T-helper 17 cell (primary cell): ENCODE measurements at regions not wholly inside any gene's neighbourhood (a gene's known extent, or its start where the extent isn't known, plus 50 kb on each side); places are given as distances from the start of the nearest gene placed in this dataset.

Experiments
- ATAC-seq: fragments of 150-1000 bp; cut with Tn5 transposase; 2 replicates; pipeline ENCODE4 v1.10.0; 2021; ENCODE audit warnings: mild to moderate bottlenecking, moderate library complexity
- DNase-seq, 3 donors: peaks; one replicate each; pipeline versions ENCODE4 v3.0.0 to v3.0.0-alpha.2; 2020 to 2021
- H3K9me3 ChIP-seq: one replicate; pipeline ENCODE4 v1.7.0; 2013; ENCODE audit warnings: low read length, mild to moderate bottlenecking; ENCODE audit not compliant: control insufficient read depth, poor library complexity, severe bottlenecking
- H3K27ac Mint-ChIP-seq: one replicate; pipeline ENCODE4 v1.8.0; 2022; ENCODE audit warnings: mild to moderate bottlenecking, moderate library complexity, mixed read lengths
- H3K27me3 Mint-ChIP-seq: one replicate; pipeline ENCODE4 v1.8.0; 2022; ENCODE audit warnings: mixed read lengths
- H3K36me3 Mint-ChIP-seq: one replicate; pipeline ENCODE4 v1.8.0; 2022; ENCODE audit warnings: low read depth, mixed read lengths
- H3K4me1 Mint-ChIP-seq: one replicate; pipeline ENCODE4 v1.8.0; 2022; ENCODE audit warnings: mild to moderate bottlenecking, mixed read lengths
- H3K4me3 Mint-ChIP-seq: one replicate; pipeline ENCODE4 v1.8.0; 2022; ENCODE audit warnings: mild to moderate bottlenecking, moderate library complexity, mixed read lengths

GRCh38 chr3:24736701-24737100 lies 242.1 kb upstream of the THRB start:
- Mint-ChIP-seq H3K27me3 (no peaks in the 10 kb centered on the region), H3K4me1 (no peaks in the 10 kb centered on the region), H3K27ac (no peak overlapping the region), H3K36me3 (no peaks in the 10 kb centered on the region), H3K4me3 (no peak overlapping the region)
- no peaks in the 10 kb centered on the region for H3K9me3 ChIP-seq
- no peak for DNase-seq
- no peak for ATAC-seq

- Mint-ChIP-seq H3K4me1 (no peaks in the 10 kb centered on the region), H3K36me3 (no peaks in the 10 kb centered on the region), H3K27ac (no peak overlapping the region), H3K4me3 (no peak overlapping the region), H3K27me3 (no peaks in the 10 kb centered on the region)
- no peak for ATAC-seq
- no peak for DNase-seq
- H3K9me3 ChIP-seq = no peaks in the 10 kb centered on the region
Observed at GRCh38 chr3:24740326-24740725, 245.7 kb upstream of the THRB start.

- no peak for ATAC-seq
- Mint-ChIP-seq H3K27ac (no peak overlapping the region), H3K27me3 (no peaks in the 10 kb centered on the region), H3K4me1 (no peaks in the 10 kb centered on the region), H3K36me3 (no peaks in the 10 kb centered on the region), H3K4me3 (no peak overlapping the region)
- no peak for DNase-seq
- H3K9me3 ChIP-seq = no peaks in the 10 kb centered on the region
Observed at GRCh38 chr3:24741506-24741905, 246.9 kb upstream of the THRB start.

GRCh38 chr3:24748520-24748919 lies 253.9 kb upstream of the THRB start:
- DNase-seq = no peak
- Mint-ChIP-seq H3K27ac (no peak overlapping the region), H3K27me3 (no peaks in the 10 kb centered on the region)

GRCh38 chr3:24751020-24751419 lies 256.4 kb upstream of the THRB start:
- H3K4me1 Mint-ChIP-seq = no peaks in the 10 kb centered on the region
- no peaks in the 10 kb centered on the region for H3K9me3 ChIP-seq
- no peak overlapping the region for H3K4me3 Mint-ChIP-seq
- ATAC-seq (no peak), DNase-seq (no peak)
- H3K27me3 Mint-ChIP-seq = no peaks in the 10 kb centered on the region
- no peaks in the 10 kb centered on the region for H3K36me3 Mint-ChIP-seq
- no peak overlapping the region for H3K27ac Mint-ChIP-seq

More at GRCh38 chr3:24748520-24748919, 253.9 kb upstream of the THRB start:
- H3K36me3 Mint-ChIP-seq = no peaks in the 10 kb centered on the region
- no peaks in the 10 kb centered on the region for H3K4me1 Mint-ChIP-seq
- ATAC-seq = no peak
- H3K4me3 Mint-ChIP-seq = no peak overlapping the region
- H3K9me3 ChIP-seq = no peaks in the 10 kb centered on the region

GRCh38 chr3:24756101-24756888 lies 261.6 kb upstream of the THRB start:
- Mint-ChIP-seq H3K4me1 (no peaks in the 10 kb centered on the region), H3K27me3 (no peaks in the 10 kb centered on the region), H3K36me3 (no peaks in the 10 kb centered on the region), H3K27ac (no peak overlapping the region), H3K4me3 (no peak overlapping the region)
- no peaks in the 10 kb centered on the region for H3K9me3 ChIP-seq
- no peak for DNase-seq
- ATAC-seq = no peak

GRCh38 chr3:24763393-24763792 lies 268.7 kb upstream of the THRB start:
- H3K27ac Mint-ChIP-seq = no peak overlapping the region

GRCh38 chr3:24764236-24764915 lies 269.7 kb upstream of the THRB start:
- no peaks in the 10 kb centered on the region for H3K4me1 Mint-ChIP-seq
- no peaks in the 10 kb centered on the region for H3K36me3 Mint-ChIP-seq
- no peak for ATAC-seq
- no peak overlapping the region for H3K4me3 Mint-ChIP-seq
- H3K27me3 Mint-ChIP-seq = no peaks in the 10 kb centered on the region
- H3K27ac Mint-ChIP-seq = no peak overlapping the region
- no peaks in the 10 kb centered on the region for H3K9me3 ChIP-seq
- no peak for DNase-seq

More at GRCh38 chr3:24763393-24763792, 268.7 kb upstream of the THRB start:
- ATAC-seq (no peak), DNase-seq (no peak)
- Mint-ChIP-seq H3K4me3 (no peak overlapping the region), H3K4me1 (no peaks in the 10 kb centered on the region), H3K36me3 (no peaks in the 10 kb centered on the region), H3K27me3 (no peaks in the 10 kb centered on the region)
- no peaks in the 10 kb centered on the region for H3K9me3 ChIP-seq

GRCh38 chr3:24765399-24765798 lies 270.7 kb upstream of the THRB start:
- no peak for ATAC-seq
- DNase-seq = no peak
- H3K9me3 ChIP-seq = no peaks in the 10 kb centered on the region
- H3K4me3 Mint-ChIP-seq = no peak overlapping the region
- no peaks in the 10 kb centered on the region for H3K27me3 Mint-ChIP-seq
- H3K36me3 Mint-ChIP-seq = no peaks in the 10 kb centered on the region
- H3K4me1 Mint-ChIP-seq = no peaks in the 10 kb centered on the region
- H3K27ac Mint-ChIP-seq = no peak overlapping the region

- Mint-ChIP-seq H3K4me1 (no peaks in the 10 kb centered on the region), H3K36me3 (no peaks in the 10 kb centered on the region), H3K27me3 (no peaks in the 10 kb centered on the region), H3K4me3 (no peak overlapping the region), H3K27ac (no peak overlapping the region)
- ATAC-seq (no peak), DNase-seq (no peak)
- H3K9me3 ChIP-seq = no peaks in the 10 kb centered on the region
Observed at GRCh38 chr3:24769918-24770317, 275.3 kb upstream of the THRB start.

GRCh38 chr3:24773798-24774197 lies 279.1 kb upstream of the THRB start:
- no peak for ATAC-seq
- Mint-ChIP-seq H3K27ac (no peak overlapping the region), H3K27me3 (no peaks in the 10 kb centered on the region), H3K36me3 (no peaks in the 10 kb centered on the region), H3K4me1 (no peaks in the 10 kb centered on the region), H3K4me3 (no peak overlapping the region)
- H3K9me3 ChIP-seq = no peaks in the 10 kb centered on the region
- DNase-seq = no peak

GRCh38 chr3:24780991-24781390 lies 286.3 kb upstream of the THRB start:
- ATAC-seq = no peak
- Mint-ChIP-seq H3K27ac (no peak overlapping the region), H3K36me3 (no peaks in the 10 kb centered on the region), H3K4me3 (no peak overlapping the region), H3K4me1 (no peaks in the 10 kb centered on the region), H3K27me3 (no peaks in the 10 kb centered on the region)
- no peaks in the 10 kb centered on the region for H3K9me3 ChIP-seq
- no peak for DNase-seq

- no peaks in the 10 kb centered on the region for H3K36me3 Mint-ChIP-seq
- no peaks in the 10 kb centered on the region for H3K27me3 Mint-ChIP-seq
- H3K4me1 Mint-ChIP-seq = no peaks in the 10 kb centered on the region
- DNase-seq (no peak), ATAC-seq (no peak)
- H3K4me3 Mint-ChIP-seq = no peak overlapping the region
- no peak overlapping the region for H3K27ac Mint-ChIP-seq
- no peaks in the 10 kb centered on the region for H3K9me3 ChIP-seq
Observed at GRCh38 chr3:24781454-24781853, 286.8 kb upstream of the THRB start.

- H3K4me3 Mint-ChIP-seq = no peak overlapping the region
Observed at GRCh38 chr3:24793896-24794295, 299.2 kb upstream of the THRB start.

More at GRCh38 chr3:24793896-24794295, 299.2 kb upstream of the THRB start:
- Mint-ChIP-seq H3K36me3 (no peaks in the 10 kb centered on the region), H3K4me1 (no peaks in the 10 kb centered on the region), H3K27me3 (no peaks in the 10 kb centered on the region), H3K27ac (no peak overlapping the region)
- ATAC-seq (no peak), DNase-seq (no peak)
- H3K9me3 ChIP-seq = no peaks in the 10 kb centered on the region
